ENCODE measurements at regions not wholly inside any gene's neighbourhood (a gene's known extent, or its start where the extent isn't known, plus 50 kb on each side); places are given as distances from the start of the nearest gene placed in this dataset.
"Not testable (repeated sequence)": the region's sequence is repeated elsewhere in the genome, so short reads cannot be mapped to it uniquely, and the experiment has no call there.

DNA sequence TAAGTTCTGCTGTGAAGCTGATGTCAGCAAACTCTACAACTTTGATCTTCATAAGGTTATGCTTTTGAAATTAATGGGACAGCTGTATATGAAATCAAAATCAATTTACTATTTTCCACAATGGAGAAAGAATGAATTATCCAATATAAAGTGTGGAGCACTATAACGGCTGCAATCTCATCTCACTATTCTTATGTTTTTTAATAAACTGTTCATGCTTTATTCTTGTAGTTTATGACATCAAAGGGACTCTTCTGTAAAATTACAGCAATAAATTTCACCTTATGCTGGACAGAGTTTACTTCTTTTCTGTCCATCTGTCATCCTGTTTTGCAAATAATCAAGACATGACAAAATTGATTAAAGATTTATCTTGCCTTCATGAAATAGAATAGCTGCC is 192.5 kb downstream of the TECRL start:
- no peak for DNase-seq (ENCODE audit: low read depth, low spot score)

DNA sequence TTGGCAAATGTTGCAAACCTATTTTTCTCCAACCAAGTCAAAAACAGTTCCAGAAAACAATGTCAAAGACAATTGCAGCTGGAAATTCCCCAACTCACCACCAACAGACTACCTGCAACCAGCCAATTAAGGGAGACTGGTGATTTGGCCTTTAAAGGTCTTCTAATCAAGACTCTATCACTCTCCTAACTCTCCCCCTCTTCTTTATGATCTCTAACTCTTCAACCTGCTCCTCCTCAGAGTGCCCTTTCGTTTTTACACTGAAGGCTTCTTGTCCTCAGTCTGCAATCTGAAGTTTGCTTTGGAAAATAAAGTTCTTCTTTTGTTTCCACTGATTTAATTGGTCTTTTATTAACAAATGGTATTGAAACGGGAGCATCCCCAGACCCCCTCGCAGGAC is 203.9 kb downstream of the TECRL start:
- no peak for DNase-seq (ENCODE audit: low read depth, low spot score)

DNA sequence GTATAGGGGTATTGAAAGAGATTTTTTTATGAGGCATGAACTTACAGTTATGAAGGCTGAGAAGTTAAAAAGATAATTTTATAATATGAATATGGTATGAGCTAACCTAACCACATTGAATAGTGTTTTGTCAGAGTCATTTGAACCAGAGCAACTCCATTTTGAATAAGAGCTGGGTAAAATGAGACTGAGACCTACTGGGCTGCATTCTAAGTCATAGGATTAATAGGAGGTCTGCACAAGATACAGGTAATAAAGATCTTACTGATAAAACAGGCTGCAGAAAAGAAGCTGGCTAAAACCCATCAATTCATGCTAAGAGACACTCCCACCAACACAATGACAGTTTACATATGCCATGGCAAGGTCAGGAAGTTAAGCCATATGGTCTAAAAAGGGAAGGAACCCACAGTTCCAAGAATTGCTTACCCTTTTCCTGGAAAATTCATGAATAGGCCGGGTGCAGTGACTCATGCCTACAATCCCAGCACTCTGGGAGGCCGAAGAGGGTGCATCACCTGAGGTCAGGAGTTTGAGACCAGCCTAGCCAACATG is 209.2 kb downstream of the TECRL start:
- DNase-seq (ENCODE audit: low read depth, low spot score): no peak

DNA sequence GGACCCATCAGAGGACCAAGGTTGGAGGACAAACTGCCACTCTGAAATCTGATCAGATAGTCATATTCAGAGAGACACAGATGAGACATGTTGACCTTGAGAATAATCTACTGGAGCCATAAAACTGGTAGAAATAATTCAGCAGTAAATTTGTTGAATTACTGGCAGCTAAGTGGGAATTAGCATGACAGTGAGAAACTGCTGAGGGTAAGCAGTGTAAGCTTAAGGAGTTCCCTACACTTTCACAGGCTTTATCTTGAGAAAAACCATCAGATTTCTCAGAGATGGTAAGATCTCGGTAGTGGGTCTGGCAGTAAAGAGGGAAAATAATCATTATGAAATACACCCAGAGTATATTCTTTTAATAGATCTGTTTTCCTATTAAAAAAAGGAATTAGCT is 213.7 kb downstream of the TECRL start:
- DNase-seq (ENCODE audit: low read depth, low spot score): no peak

DNA sequence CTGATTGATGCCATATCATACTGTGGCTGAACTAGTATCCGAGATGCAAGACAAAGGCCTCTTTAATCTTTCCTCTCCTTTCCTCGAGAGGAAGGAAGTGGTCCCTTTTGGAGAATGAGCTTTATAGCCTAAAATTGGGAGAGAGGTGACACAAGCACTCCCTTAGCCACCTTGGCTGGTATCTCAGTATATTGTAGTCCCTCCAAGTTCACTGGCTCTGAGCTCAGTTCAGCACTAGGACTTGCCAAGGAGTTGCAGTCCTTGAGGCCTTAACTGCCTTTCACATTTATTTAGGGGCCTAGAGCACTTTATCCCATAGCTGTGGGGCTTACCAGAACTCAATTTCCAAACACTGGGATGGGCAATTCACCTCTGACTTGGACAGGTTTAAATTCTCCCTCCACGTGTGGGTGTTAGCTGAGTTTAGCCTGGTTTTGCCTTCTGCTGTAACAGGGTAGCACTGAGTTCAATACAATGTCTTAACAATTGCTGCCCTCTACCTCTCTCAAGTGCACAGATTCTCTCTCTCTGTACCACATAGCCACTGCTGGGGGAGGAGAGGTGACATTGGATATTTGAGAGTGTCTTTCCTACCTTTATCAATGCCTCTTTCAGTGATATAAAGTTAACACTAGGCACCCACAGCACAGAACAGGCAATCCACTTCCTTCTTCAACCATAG is 216.4 kb downstream of the TECRL start:
- DNase-seq (ENCODE audit: low read depth, low spot score): no peak

DNA sequence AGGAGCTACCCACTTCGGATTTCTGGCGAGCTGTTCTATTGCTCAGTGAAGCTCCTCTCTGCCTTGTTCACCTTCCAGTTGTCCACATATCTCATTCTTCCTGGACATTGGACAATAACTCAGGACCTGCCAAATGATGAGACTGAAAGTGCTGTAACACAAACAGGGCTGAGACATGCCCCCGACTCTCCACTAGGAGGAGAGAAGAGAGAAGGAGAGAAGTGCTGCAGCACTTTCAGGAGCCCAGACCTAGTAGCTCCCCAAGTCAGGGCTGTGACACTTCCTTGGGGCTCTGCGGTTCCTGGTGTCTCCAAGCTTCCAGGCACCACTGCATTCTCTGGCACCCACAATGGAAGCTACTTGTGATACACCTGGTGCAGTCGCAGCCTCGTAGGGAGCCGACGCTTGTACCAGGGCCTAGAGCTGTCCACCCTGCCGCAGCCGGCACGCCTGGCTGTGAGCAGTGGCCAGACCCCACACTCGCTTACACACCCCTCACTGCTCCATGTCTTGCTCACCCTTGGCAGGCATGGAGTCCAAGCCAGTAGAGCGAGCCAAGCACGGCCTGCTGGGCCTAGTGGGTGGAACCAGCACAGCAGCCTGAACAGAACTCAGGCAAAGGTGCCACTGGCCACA is 234.9 kb downstream of the TECRL start:
- no peak for DNase-seq (ENCODE audit: low read depth, low spot score)

DNA sequence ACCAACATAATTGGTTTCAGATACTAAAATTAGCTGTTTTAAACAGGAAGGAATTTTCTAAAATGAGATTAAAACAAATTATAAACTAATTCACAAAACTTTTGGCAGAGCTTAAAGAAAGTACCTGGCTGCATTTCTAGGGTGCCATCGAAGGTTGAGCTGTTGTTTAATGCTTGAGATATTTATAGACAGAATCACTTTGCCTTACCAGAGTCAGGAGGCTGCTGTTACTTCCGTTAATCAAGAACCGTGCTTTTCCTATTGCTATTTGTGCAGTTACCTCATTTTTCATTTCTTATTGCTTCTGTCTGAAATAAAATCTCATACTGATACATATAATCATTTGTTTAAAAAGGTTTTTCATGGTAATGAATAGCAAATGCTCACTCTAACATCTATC is 242.9 kb downstream of the TECRL start:
- no peak for DNase-seq (ENCODE audit: low read depth, low spot score)

DNA sequence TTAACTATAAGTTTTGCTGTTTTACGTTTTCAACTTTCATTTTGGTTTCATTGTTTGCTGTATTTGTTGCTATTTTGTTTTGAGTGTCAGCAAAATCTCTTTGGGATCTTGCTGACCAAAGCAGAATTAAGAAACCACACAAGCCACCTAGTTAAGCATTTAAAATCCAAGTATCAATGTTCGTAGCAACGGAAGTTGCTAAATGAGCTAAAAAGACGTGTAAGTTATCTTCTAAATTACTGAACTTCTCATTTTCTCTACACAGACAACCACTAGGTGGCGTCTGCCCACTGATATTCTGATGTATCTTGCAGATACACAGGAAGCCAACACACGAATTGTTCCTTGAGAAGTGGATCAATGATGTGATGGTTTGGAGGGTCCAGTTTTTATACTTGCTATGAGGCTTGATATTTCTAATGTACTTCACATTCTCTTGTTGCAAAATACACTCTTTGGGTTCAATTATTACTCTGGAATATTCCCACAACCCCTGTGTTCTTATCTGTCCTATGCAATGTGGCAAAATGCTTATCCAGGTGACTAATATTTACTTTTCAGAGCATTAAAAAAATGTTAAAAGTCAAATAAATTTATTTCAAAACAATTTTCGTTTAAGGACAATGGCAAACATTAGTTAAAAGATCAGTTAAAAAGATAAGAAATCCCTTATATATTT is 250.5 kb downstream of the TECRL start:
- peak; percentile 2 for DNase-seq (ENCODE audit: low read depth, low spot score)

DNA sequence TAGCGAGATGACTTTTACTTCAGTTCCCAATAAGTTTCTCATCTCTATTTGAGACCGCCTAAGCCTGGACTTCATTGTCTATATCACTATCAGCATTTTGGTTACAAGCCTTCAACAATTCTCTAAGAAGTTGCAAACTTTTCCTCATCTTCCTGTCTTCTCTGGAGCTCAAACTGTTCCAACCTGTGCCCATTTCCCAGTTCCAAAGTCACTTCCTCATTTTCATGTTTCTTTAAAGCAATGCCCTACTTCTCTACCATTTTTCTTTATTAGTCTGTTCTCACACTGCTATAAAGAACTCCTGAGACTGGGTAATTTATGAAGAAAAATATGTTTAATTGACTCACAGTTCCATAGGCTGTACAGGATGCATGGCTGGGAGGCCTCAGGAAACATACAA is 251.9 kb downstream of the TECRL start:
- no peak for DNase-seq (ENCODE audit: low read depth, low spot score)

DNA sequence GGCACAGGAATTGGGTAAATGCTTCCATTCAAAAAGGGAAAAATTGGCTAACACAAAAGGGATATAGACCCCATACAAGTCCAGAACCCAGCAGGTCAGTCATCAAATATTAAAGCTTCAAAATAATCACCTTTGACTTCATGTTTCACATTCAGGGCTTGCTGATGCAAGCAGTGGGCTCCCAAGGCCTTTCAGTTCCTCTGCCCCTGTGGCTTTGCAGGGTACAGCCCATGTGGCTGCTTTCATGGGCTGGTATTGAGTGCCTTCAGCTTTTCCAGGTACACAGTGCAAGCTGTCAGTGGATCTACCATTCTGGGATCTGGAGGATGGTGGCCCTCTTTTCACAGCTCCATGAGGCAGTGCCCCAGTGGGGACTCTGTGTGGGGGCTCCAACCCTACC is 253.0 kb downstream of the TECRL start:
- DNase-seq (ENCODE audit: low read depth, low spot score): no peak

DNA sequence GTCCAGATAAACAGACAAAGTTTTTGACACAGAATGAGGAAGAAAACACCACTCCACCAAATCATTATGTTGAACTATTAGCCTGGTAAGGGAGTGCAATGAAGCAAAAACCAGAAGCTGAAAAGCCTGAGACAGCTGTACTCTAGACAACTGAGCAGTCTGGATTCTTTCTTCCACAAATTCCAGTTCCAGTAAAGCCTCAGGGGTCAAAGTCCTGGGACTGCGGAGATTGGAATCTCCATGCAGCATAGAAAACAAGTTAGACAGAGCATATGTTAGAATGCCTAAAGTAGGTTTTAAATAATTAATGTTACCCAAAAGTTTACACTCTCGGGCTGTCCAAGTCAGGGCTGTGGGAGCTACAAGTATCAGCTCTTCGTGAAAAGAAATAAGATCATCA is 263.2 kb downstream of the TECRL start:
- no peak for DNase-seq (ENCODE audit: low read depth, low spot score)

DNA sequence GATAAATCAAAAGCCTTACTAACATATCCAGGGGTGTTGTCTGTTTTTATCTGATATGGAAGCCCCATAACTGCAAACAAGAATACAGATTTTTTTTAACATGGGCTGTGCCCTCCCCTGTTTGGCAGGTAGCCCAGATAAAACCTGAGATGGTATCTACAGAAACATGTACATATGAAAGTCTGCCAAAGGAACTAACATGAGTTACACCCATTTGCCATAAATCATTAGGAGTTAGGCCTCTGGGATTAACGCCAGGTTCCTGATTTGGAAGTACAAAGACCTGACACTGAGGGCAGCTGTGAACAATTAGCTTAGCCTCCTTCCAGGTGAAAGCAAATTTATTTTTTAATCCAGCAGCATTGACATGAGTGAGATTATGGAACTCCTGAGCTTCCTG is 264.3 kb downstream of the TECRL start:
- DNase-seq (ENCODE audit: low read depth, low spot score): no peak

DNA sequence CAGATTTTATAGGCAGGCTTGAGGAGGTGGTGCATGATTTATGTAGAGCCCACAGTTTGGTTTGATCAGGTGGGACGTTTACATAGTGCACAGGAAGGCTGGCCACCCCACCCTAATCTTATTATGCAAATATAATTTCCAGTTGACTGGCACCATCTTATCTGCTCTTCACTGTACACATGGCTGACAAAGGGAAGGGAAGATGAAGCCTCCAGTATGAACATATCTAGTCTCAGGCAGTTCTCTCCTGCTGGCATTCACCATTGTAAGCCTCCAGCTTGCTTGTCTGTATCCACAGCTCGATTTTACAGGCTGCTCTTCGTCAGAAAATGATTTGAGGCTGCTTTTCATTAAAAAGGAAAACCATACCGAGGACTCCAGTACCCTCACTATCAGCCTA is 278.3 kb downstream of the TECRL start:
- no peak for DNase-seq (ENCODE audit: low read depth, low spot score)

DNA sequence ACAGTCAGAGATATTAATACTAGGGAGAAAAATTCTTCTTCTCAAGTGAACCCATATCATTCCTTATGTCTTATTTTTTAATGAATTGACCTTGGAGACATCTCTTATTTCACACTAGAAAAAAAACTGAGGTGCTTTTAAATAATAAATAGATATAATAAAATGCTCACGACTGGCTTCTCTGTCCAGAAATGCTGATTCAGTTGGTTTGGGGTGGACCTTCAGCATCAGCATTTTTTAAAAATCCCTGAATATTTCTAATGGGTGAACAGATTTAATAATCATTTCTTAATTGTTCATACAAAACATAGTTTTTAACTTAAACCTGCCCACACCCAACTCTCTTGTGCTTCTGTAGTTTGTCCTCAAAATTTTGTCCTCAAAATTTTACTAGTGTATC is 283.9 kb downstream of the TECRL start:
- no peak for DNase-seq (ENCODE audit: low read depth, low spot score)

DNA sequence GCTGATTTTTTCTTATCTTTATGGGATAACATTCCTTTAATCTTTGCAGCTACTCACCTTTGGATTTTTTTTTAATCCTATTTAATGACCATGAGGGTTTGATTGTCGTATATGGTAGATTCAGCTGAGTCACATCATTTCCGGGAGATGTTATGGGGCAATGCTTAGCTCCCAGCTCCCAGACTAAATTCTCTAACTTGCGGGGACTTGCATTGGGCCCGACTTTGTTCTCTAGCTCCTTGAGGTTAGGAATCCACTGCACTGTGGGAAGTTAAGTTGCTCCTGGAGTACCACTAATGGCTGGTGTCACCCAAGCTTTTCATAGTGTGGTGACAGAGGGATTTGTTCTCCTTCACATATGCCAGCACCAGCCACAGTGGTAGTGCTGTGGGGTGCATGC is 287.4 kb downstream of the TECRL start:
- no peak for DNase-seq (ENCODE audit: low read depth, low spot score)

DNA sequence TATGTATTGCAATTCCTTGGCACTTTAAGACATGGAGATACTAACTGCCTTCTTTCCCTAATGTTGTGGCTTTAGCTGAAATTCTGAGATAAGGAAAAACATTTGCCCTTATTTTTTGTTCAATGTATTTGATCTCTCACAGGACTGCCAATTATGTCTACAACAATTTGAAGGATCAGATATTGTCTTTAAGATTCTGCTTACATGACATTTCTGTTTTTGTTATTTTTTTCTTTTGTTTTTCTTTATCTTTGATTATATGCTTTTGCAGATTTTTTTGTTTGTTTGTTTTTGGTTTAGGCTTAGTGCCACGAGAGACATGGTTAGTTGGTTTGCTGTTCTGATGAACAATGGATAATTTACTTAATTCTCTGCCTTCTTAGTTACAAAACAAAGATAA is 303.3 kb downstream of the TECRL start:
- no peak for DNase-seq (ENCODE audit: low read depth, low spot score)

DNA sequence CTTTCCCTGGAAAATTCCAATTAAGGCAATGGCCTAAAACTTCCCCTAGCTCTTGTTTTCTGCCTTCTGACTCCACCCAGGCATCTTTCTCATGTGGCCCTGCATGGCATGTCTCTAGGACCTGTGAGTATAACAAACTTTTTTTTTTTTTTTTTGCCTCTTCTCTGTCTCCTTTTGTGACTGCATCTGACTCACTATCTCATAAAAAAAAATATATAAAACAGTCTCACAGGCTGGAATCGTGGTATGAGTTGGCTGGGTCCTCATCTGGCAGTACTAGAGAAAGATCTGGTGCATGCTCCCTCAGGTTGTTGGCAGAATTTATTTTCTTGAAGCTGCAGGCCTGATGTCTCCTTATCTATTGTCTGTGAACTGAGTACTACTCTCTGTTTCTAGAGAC is 313.9 kb downstream of the TECRL start:
- DNase-seq (ENCODE audit: low read depth, low spot score): no peak

DNA sequence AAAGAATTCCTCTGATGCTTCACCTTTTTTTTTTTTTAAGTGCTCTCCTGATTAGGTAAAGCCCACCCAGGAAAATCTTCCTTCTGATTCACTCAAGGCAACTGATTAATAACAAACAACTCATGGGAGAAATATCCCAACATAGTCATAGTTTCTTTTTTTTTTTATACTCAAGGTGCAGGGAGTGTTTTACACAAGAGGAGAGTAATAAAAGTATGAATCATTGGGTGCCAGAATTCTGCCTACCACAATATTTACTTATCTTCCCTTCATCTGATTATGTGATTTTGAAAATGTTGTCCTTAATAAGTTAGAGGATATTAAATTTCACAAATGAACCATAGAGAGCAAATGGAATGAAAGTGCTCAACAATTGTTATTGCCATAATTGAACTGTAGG is 329.9 kb downstream of the TECRL start:
- DNase-seq (ENCODE audit: low read depth, low spot score): no peak

DNA sequence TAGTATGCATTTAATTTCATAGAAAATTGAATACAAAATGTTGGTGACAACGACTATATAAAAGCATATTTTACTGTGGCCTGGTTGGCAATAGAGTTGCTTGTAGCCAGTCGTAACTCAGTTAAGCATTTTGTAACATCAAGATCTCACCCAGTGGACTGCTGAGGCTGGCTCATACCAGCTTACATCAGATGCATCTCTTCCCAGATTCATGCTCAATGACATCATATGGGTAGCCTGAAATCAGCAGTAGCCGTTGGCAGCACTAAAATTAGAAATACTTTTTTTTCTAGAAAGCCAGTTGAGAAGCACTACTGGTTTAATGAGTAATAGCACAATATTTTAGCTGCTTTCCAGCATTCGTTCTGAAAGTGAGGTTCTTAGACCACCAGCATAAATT is 341.2 kb downstream of the TECRL start:
- no peak for DNase-seq (ENCODE audit: low read depth, low spot score)

DNA sequence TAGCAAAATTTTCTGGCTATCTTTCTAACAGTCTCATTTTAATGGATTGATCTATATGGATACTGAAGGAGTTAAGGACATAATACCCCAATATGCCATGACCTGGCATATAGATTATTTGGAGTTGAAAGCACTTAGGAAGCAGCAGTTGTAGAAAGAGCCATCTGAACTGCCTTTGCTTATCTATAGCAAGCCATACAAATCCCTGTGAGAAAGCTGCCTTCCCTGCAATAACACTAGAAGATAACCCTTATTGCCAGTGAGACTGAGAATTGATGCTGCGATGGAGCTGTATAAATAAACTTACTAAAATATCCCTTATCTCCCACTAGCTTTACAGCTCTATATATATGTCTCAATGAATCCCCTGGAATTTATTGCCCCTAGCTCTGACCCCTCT is 346.3 kb downstream of the TECRL start:
- DNase-seq (ENCODE audit: low read depth, low spot score): no peak

DNA sequence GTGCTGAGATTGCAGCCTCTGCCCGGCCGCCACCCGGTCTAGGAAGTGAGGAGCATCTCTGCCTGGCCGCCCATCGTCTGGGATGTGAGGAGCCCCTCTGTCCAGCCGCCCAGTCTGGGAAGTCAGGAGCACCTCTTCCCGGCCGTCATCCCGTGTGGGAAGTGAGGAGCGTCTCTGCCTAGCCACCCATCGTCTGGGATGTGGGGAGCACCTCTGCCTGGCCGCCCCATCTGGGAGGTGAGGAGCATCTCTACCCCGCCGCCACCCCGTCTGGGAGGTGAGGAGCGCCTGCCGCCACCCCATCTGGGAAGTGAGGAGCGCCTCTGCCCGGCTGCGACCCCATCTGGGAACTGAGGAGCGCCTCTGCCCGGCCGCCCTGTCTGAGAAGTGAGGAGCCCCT is 372.2 kb downstream of the TECRL start:
- DNase-seq (ENCODE audit: low read depth, low spot score): not testable (repeated sequence)

DNA sequence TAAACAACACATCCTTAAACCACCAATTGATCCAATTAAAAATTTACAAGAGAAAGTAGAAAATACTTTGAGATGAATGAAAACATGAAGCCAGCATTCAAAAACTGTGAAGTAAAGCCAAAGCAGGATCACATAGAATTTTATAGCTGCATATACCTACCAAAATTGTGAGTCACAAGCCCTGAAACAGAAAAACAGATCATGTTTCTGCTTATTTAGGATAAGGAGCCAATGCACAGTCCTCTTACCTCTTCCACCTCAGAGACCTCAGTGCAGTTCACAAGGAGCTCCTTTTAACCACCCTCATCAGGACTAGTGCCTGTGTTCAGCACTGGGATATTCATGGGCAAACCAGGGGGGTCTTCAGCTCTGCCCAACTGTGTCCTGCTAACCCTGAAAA is 386.7 kb downstream of the TECRL start:
- DNase-seq (ENCODE audit: low read depth, low spot score): no peak

DNA sequence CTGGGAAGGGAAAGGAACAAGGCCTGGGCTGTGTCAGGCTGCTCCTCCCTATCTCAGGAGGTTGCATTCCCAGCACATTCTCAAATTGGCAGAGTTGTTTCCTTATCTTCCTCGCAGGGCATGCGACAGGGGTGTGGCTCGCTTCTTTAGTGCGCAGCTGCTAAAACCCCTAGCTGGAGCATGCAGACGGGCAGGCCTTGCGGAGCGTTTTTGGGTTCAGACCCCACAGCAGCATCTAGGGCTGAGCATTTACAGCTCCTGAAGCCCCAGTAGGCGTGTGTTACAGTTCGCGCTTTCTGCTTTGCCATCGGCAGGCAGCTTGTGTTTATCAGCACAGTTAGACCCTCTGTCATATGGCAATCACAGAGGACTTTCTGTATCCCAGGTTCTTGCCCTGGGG is 392.4 kb downstream of the TECRL start:
- DNase-seq (ENCODE audit: low read depth, low spot score): no peak

All from pulmonary artery endothelial cell (primary cell).